ENCODE measurements at regions not wholly inside any gene's neighbourhood (a gene's known extent, or its start where the extent isn't known, plus 50 kb on each side); places are given as distances from the start of the nearest gene placed in this dataset.

DNA sequence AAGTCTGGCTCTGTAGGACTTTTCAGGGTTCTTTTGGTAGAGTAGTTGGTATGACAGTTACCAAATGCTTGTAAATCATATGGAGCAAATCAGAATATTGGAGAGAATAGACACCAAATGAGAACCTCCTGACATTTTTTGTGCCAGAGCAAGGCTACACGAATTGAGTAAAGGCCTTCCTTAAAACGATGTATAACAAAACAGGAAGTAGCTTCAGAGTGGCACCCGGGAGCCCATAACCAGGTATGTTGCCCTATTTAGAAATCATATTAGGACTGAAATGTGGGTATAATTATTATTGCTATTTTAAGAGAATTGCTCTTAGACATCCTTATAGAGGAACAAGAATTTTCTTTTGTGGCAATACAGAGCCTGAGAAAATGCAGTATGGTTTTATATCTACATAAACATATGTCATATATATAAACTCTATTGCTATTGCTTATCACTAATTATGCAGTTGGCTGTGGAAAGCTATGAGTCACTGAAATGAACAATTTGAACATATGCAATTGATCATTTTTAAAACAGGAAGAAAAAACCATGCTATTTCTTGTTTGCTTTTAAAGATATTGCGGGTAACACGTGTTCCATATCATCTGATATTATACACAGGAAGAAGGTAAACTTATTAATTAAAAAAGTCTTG, 197.4 kb upstream of the MTPN start:
- TF ChIP-seq, protein P1, sequence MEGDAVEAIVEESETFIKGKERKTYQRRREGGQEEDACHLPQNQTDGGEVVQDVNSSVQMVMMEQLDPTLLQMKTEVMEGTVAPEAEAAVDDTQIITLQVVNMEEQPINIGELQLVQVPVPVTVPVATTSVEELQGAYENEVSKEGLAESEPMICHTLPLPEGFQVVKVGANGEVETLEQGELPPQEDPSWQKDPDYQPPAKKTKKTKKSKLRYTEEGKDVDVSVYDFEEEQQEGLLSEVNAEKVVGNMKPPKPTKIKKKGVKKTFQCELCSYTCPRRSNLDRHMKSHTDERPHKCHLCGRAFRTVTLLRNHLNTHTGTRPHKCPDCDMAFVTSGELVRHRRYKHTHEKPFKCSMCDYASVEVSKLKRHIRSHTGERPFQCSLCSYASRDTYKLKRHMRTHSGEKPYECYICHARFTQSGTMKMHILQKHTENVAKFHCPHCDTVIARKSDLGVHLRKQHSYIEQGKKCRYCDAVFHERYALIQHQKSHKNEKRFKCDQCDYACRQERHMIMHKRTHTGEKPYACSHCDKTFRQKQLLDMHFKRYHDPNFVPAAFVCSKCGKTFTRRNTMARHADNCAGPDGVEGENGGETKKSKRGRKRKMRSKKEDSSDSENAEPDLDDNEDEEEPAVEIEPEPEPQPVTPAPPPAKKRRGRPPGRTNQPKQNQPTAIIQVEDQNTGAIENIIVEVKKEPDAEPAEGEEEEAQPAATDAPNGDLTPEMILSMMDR (IDR thresholded peaks at IDR 0.05) = no peak
- TF ChIP-seq SMC3 (IDR thresholded peaks at IDR 0.05) (no peak), MAZ (IDR thresholded peaks at IDR 0.05; ENCODE audit: borderline replicate concordance, low read depth, low read length) (no peak), POLR2A (IDR thresholded peaks at IDR 0.05; ENCODE audit: low read length) (no peak), RCOR1 (IDR thresholded peaks at IDR 0.05; ENCODE audit: low read depth, low read length) (no peak), CHD4 (IDR thresholded peaks at IDR 0.05; ENCODE audit: borderline replicate concordance) (no peak), KDM5A (IDR thresholded peaks at IDR 0.05) (no peak), NPAS2 (CRISPR knock-in tag; IDR thresholded peaks at IDR 0.05; ENCODE audit: borderline replicate concordance) (no peak), HMGXB4 (CRISPR knock-in tag; IDR thresholded peaks at IDR 0.05; ENCODE audit: borderline replicate concordance) (no peak), JUNB (IDR thresholded peaks at IDR 0.05) (no peak), SREBF2 (IDR thresholded peaks at IDR 0.05) (no peak)
- TF ChIP-seq, protein P2, sequence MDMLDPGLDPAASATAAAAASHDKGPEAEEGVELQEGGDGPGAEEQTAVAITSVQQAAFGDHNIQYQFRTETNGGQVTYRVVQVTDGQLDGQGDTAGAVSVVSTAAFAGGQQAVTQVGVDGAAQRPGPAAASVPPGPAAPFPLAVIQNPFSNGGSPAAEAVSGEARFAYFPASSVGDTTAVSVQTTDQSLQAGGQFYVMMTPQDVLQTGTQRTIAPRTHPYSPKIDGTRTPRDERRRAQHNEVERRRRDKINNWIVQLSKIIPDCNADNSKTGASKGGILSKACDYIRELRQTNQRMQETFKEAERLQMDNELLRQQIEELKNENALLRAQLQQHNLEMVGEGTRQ (IDR thresholded peaks at IDR 0.05) = no peak
